Activated T-cell treated with anti-CD3 and anti-CD28 coated beads for 24 hours (primary cell): ENCODE measurements at regions not wholly inside any gene's neighbourhood (a gene's known extent, or its start where the extent isn't known, plus 50 kb on each side); places are given as distances from the start of the nearest gene placed in this dataset.

ENCODE experiments used
- DNase-seq: peaks from one replicate; pipeline ENCODE4 v3.0.0-alpha.2; 2020; ENCODE audit warnings: low read depth

GRCh38 chr21:34022627-34023335, 50.6 kb upstream of the MRPS6 start:
- peak; percentile 42 for DNase-seq

- DNase-seq = no peak
These were observed 51.7 kb upstream of the MRPS6 start for GRCh38 chr21:34021726-34022125.

GRCh38 chr21:34020983-34021553, 52.3 kb upstream of the MRPS6 start:
- DNase-seq = no peak

- no peak for DNase-seq
These were observed 53.2 kb upstream of the MRPS6 start for GRCh38 chr21:34020005-34020847.

- DNase-seq = no peak
These were observed 54.0 kb upstream of the MRPS6 start for GRCh38 chr21:34019402-34019801.

- DNase-seq = no peak
These were observed 54.5 kb upstream of the MRPS6 start for GRCh38 chr21:34018910-34019309.

- no peak for DNase-seq
These were observed 55.2 kb upstream of the MRPS6 start for GRCh38 chr21:34018185-34018584.

GRCh38 chr21:34017039-34017961, 56.1 kb upstream of the MRPS6 start:
- no peak for DNase-seq

GRCh38 chr21:34012640-34013039, 60.7 kb upstream of the MRPS6 start:
- DNase-seq = no peak

- no peak for DNase-seq
These were observed 61.7 kb upstream of the MRPS6 start for GRCh38 chr21:34011660-34012059.

- no peak for DNase-seq
These were observed 64.2 kb upstream of the MRPS6 start for GRCh38 chr21:34009193-34009592.

- DNase-seq = peak; percentile 42
These were observed 64.8 kb upstream of the MRPS6 start for GRCh38 chr21:34008618-34009017.

GRCh38 chr21:34006611-34007168, 66.7 kb upstream of the MRPS6 start:
- DNase-seq = no peak

- no peak for DNase-seq
These were observed 68.4 kb upstream of the MRPS6 start for GRCh38 chr21:34004974-34005373.

GRCh38 chr21:34004013-34004938, 69.1 kb upstream of the MRPS6 start:
- no peak for DNase-seq

- DNase-seq = no peak
These were observed 70.0 kb upstream of the MRPS6 start for GRCh38 chr21:34003428-34003827.

GRCh38 chr21:34000375-34000774, 73.0 kb upstream of the MRPS6 start:
- DNase-seq = no peak

- DNase-seq = no peak
These were observed 74.6 kb upstream of the MRPS6 start for GRCh38 chr21:33998809-33999208.

- no peak for DNase-seq
These were observed 75.0 kb upstream of the MRPS6 start for GRCh38 chr21:33998402-33998801.

- DNase-seq = no peak
These were observed 75.9 kb upstream of the MRPS6 start for GRCh38 chr21:33997436-33997835.

GRCh38 chr21:33994373-33994772, 78.8 kb upstream of the ATP5PO start:
- no peak for DNase-seq
